GM19467 (cell line): ENCODE measurements at regions not wholly inside any gene's neighbourhood (a gene's known extent, or its start where the extent isn't known, plus 50 kb on each side); places are given as distances from the start of the nearest gene placed in this dataset.
"Not testable (repeated sequence)": the region's sequence is repeated elsewhere in the genome, so short reads cannot be mapped to it uniquely, and the experiment has no call there.

Source experiments
- ATAC-seq: cut with Tn5 transposase; IDR thresholded peaks from one replicate; pipeline ENCODE4 v1.9.1; 2021; ENCODE audit warnings: mild to moderate bottlenecking, moderate library complexity; ENCODE audit not compliant: unreplicated experiment

DNA sequence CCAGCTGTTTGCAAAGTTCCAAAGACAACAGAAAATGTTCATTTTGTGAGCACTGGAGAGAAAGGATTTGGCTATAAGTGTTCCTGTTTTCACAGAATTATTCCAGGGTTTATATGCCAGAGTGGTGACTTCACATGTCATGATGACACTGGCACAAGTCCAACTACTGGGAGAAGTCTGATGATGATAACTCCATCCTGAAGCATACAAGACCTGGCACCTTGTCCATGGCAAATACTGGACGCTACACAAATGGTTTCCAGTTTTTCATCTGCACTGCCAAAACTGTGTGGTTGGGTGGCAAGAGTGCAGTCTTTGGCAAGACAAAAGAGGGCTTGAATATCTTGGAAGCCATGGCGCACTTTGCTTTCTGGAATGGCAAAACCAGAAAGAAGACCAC is 385.0 kb downstream of the CDH11 start:
- ATAC-seq = no peak

- no peak for ATAC-seq
Measured at GRCh38 chr16:64731891-64732290, 390.0 kb downstream of the CDH11 start.

- ATAC-seq = no peak
Measured at GRCh38 chr16:64730261-64730660, 391.6 kb downstream of the CDH11 start.

DNA sequence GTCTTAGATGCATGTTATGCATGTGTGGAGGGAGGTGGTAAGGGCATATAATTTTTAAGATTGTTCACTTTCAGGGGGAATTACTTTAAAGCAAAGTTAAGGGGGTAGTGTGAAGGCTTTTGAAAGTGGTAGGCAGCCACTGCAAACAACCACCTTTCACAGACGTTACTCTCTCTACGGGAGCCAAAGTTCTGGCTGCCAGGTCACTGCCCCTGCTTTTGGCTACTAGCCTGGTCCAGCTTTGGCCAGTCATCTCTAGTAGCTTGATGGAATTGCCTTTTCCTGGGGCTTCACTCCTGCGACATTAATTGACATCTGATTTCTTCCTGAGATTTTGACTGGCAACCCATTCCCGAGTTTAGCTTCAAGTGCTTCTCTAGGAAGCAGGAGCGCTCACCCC is 397.5 kb downstream of the CDH11 start:
- ATAC-seq = no peak

DNA sequence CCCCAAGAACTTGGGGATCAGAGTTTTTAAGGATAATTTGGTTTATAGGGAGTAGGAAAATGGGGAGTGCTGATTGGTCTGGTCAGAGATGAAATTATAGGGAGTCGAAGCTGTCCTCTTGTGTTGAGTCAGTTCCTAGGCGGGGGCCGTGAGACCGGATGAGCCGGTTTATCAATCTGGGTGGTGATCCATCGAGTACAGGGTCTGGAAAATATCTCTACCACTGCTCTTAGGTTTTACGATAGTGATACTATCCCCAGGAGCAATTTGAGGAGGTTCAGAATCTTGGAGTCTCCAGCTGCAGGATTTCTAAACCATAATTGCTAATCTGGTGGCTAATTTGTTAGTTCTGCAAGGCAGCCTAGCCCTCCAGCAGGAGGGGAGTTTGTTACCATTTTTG is 403.4 kb downstream of the CDH11 start:
- no peak for ATAC-seq

DNA sequence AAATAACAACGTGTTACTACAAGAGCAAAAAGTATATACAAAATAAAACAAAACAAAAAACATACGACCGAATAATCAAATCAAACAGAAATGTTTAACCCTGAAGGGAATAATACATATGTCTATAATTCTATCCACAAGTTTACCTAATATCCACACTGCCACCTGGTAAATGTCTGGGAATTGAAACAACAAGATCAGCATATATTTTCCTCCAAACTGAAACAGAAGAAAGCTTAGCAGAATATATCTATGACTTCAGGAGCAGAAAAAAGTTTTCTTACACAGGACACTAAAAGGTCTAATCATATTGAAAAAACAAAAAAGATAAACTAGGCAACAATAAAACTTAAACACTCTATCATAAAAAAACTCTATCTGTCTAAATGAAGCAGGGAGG is 404.0 kb downstream of the CDH11 start:
- ATAC-seq = no peak

DNA sequence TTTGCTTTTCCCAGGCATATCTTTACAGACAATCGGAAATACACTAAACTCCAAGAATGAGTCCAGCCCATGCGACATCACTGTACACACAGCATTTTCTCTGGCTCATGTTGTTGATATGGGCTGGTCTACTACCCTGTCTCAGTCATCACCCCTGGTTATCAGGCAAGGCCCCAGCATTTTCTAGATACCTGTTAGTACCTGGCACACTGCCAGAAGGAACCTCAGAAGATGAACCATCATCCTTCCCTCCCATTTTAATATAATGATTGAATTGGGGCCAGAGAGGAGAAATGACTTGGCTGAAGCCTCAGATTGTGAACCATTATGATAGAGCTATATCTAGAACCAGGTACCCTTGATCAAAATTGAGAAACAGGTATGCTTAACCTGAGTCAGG is 406.2 kb downstream of the CDH11 start:
- ATAC-seq = no peak

DNA sequence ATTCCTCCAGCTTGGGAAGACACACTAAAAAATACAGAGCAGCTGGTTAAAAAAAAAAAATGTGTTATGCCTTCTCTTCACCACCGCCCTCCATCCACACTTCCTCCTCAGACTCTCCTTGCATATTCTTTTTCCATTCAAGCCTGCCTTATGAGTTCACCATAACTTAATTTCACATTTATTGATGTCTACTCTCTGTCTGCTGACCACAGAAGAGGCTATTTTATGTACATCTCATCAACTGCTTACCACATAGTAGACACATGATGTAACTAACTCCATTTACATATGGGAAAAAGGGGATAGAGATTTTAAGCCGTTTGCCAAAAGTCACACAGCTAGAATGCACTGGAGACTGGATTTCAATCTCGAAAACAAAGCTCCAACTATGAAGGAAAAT is 409.8 kb downstream of the CDH11 start:
- ATAC-seq = no peak

- ATAC-seq = no peak
Measured at GRCh38 chr16:64711596-64711995, 410.3 kb downstream of the CDH11 start.

DNA sequence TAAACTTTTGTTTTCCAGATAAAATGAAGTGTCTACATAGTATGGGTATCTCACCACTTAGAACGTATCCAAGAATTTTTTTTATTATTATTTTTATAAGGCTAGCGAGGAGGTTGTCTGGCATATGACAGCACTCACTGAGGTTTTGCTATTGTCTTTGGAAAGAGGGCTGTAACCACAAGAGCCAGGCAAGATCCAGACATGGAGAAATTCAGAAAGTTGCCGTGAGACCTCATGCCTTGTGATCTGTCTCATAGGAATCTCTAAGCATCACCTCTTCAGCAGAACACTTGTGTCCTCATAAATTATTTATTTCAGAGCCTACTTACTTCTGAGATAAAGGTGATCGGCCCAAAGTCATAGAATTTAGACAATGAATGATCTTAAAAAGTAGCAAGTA is 410.8 kb downstream of the CDH11 start:
- ATAC-seq = no peak

DNA sequence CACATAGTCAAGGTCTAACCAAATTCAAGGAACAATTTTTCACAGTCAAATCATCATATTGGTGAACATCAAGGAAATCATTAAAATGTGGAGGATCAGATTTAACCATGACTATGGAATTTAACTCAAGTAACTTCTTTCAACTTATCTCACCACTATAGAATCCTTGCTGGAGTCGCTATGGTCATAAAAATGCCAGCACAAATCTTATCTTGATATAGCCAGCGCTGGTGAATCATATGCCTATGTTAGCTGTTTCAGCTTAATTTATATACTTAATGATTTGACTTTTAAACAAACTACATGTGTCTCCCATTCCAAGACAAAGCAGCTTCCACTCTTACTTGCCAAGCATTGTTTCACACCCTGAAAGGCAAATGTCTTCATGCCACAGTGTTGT is 416.4 kb downstream of the CDH11 start:
- no peak for ATAC-seq

- ATAC-seq = no peak
Measured at GRCh38 chr16:64704386-64704785, 417.5 kb downstream of the CDH11 start.

- ATAC-seq = no peak
Measured at GRCh38 chr16:64702415-64702814, 419.4 kb downstream of the CDH11 start.

DNA sequence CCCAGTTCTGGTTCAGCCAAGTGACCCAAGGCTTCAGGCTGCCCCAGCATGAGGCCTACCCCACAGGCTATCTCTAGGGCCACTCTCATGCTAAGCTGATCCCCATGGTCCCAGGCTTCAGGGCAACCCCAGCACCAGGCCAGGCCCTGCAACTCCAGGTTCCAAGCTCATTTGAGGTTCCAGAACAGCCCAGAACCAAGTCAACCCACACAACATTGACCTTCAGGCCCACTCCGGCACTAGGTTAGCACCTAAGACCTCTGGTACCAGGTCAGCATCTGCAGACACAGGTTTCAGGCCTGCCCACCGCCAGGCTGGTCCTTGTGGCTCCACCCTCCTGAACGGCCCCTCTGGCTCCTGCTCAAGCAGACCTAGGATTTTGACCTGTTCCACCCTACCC is 421.2 kb downstream of the CDH11 start:
- no peak for ATAC-seq

DNA sequence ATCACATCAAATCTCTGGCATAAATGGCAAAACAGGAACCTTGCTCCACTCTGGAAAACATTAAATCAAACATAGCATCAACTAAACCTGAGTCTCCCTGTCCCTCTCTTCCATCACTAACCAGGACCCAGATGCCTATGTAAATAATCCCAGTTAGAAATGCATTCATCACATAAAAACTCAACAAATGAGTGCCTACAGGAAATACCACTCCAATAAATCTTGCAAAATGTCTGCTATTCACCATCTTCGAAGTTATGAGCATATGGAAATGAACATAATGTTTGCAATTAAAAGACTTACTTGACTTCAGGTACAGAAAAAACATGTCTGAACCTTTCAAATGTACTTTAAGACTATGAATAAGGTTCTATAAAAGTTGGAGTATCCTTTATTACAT is 425.0 kb downstream of the CDH11 start:
- ATAC-seq = no peak

GRCh38 chr16:64695684-64696083 is 426.2 kb downstream of the CDH11 start:
- no peak for ATAC-seq

- ATAC-seq = no peak
Measured at GRCh38 chr16:64693946-64694345, 427.9 kb downstream of the CDH11 start.

- no peak for ATAC-seq
Measured at GRCh38 chr16:64687786-64688185, 434.1 kb downstream of the CDH11 start.

DNA sequence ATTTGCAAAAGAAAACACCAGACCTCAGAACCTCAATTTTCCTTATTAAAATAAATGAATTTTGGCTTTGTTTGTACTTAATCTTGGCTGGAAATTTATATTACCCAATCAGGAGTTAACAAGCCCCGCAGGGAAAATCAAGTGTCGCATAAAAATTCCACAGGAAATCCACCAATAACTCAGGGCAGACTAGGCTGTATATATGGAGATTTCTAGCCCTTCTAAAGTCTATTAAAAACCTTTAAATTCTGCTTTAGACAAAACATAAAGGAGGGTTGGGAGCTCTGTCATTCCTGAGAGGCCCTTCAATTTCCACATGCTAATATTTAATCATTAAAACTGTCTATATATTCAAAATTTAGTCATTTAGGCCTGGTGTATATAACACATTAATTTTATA is 434.7 kb downstream of the CDH11 start:
- no peak for ATAC-seq

GRCh38 chr16:64679976-64680690 is 441.7 kb downstream of the CDH11 start:
- ATAC-seq = no peak

GRCh38 chr16:64669573-64669972 is 452.3 kb downstream of the CDH11 start:
- ATAC-seq = no peak

DNA sequence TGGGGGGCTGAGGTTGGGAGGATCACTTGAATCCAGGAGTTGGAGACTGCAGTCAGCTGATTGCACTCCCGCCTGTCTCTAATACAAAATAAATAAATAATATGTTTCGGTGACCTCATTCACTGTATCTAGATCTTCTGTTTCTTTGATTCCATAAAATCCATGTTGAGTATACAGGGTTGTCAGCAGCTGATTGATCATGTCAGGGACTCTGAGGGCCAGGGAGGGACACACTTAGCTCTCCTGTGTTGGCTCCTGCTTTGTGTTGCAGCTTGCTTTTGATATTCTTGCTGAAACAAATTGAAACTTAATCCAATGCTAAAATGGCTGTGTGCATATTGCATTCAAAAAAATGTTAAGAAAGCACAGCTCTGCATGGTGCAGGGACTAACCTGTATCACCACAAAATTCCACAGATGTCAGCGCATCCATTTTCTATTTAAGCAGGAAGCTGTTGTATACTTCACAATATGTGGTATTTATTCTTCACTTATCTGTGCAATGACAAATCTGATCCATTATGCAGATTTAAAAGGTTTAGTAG is 454.5 kb downstream of the CDH11 start:
- no peak for ATAC-seq

DNA sequence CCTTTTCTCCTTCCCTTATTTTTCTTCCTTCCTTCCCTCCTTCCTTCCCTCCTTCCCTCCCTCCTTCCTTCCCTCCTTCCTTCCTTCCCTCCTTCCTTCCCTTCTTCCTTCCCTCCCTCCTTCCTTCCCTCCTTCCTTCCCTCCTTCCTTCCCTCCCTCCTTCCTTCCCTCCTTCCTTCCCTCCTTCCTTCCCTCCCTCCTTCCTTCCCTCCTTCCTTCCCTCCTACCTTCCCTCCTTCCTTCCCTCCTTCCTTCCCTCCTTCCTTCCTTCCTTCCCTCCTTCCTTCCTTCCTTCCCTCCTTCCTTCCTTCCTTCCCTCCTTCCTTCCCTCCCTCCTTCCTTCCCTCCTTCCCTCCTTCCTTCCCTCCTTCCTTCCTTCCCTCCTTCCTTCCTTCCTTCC is 459.6 kb downstream of the CDH11 start:
- ATAC-seq = not testable (repeated sequence)
